Panc1 (cell line): ENCODE measurements at regions not wholly inside any gene's neighbourhood (a gene's known extent, or its start where the extent isn't known, plus 50 kb on each side); places are given as distances from the start of the nearest gene placed in this dataset.
"Not testable (repeated sequence)": the region's sequence is repeated elsewhere in the genome, so short reads cannot be mapped to it uniquely, and the experiment has no call there.

Experiments
- ATAC-seq: fragments of 200-7000 bp; cut with Tn5 transposase; 2 replicates; pipeline ENCODE4 v1.9.1; 2020; ENCODE audit warnings: mild to moderate bottlenecking, moderate library complexity
- BruUV-seq: library from RNA; stranded (reverse); fragments of 400-500 nt; replicated peaks from 2 replicates; lab custom pipeline; 2021; lab: Mats Ljungman, UMichigan
- CTCF ChIA-PET: fragments of 300-600 bp; sonication (Branson Sonifier 250); formaldehyde crosslinking; loops from one replicate; lab custom pipeline; 2022; ENCODE audit warnings: antibody characterized with exemption; lab: Charles Lee
- POLR2A ChIA-PET: fragments of 300-600 bp; sonication (Branson Sonifier 250); formaldehyde crosslinking; loops from one replicate; lab custom pipeline; 2022; ENCODE audit warnings: antibody characterized with exemption; lab: Charles Lee
- DNase-seq: peaks from one replicate; pipeline ENCODE4 v3.0.0-alpha.2; 2010; ENCODE audit warnings: low read depth, low spot score
- H3K27ac ChIP-seq: 2 replicates; pipeline ENCODE4 v1.5.1; 2011; ENCODE audit warnings: mild to moderate bottlenecking, low read length, inconsistent platforms
- H3K27me3 ChIP-seq: fragments of 200-500 bp; sonication (Bioruptor generic); 2 replicates; pipeline ENCODE4 v1.6.0; 2014; ENCODE audit warnings: low read length, inconsistent platforms; ENCODE audit not compliant: control insufficient read depth, insufficient read depth
- H3K36me3 ChIP-seq: fragments of 200-500 bp; sonication (Bioruptor generic); 2 replicates; pipeline ENCODE4 v1.5.1; 2014; ENCODE audit warnings: inconsistent platforms, mild to moderate bottlenecking, low read length, moderate library complexity; ENCODE audit not compliant: control insufficient read depth, insufficient read depth
- H3K4me1 ChIP-seq: 2 replicates; pipeline ENCODE4 v1.5.1; 2011; ENCODE audit warnings: inconsistent platforms, mild to moderate bottlenecking, low read length, moderate library complexity; ENCODE audit not compliant: control insufficient read depth, insufficient read depth
- H3K4me3 ChIP-seq, 2 experiments: 2 replicates each; pipeline ENCODE4 v1.5.1; 2011 to 2012; ENCODE audit warnings: low read depth in 2 of 2, low read length in 2 of 2, mild to moderate bottlenecking in 2 of 2, inconsistent platforms in 1 of 2, moderate library complexity in 1 of 2
- H3K9me3 ChIP-seq: fragments of 200-500 bp; sonication (Bioruptor generic); 2 replicates; pipeline ENCODE4 v1.5.1; 2014; ENCODE audit warnings: low read depth, mild to moderate bottlenecking, inconsistent platforms, low read length, moderate library complexity; ENCODE audit not compliant: control insufficient read depth, insufficient read depth
- CTCF ChIP-seq: fragments of 450-650 bp; IDR thresholded peaks from 2 replicates; pipeline ENCODE4 v1.5.1; 2017; ENCODE audit warnings: mild to moderate bottlenecking
- POLR2AphosphoS5 ChIP-seq: IDR thresholded peaks from 2 replicates; pipeline ENCODE4 v1.6.1; 2012; ENCODE audit warnings: mild to moderate bottlenecking, low read depth, low read length, moderate library complexity
- REST ChIP-seq, 2 experiments: IDR thresholded peaks; 2 replicates each; pipeline ENCODE4 v1.6.1; 2011 to 2012; ENCODE audit warnings: low read depth in 2 of 2, control low read depth in 1 of 2, low read length in 1 of 2, mild to moderate bottlenecking in 1 of 2, moderate library complexity in 1 of 2; ENCODE audit not compliant: insufficient read depth in 1 of 2
- SIN3A ChIP-seq: IDR thresholded peaks from 2 replicates; pipeline ENCODE4 v1.6.1; 2012; ENCODE audit warnings: low read depth, mild to moderate bottlenecking, low read length, moderate library complexity, borderline replicate concordance; ENCODE audit not compliant: insufficient read depth
- TCF7L2 ChIP-seq: IDR thresholded peaks from 2 replicates; pipeline ENCODE4 v1.6.1; 2011; ENCODE audit warnings: mild to moderate bottlenecking, low read depth, low read length, inconsistent platforms
- in situ Hi-C: cut with HindIII; loops from 2 replicates; pipeline ENCODE4 v1.10.0; 2016; ENCODE audit warnings: low sequenced_read_pairs, low pct_unique_long_range_greater_than_20kb
- intact Hi-C: fragments of 100-400 bp; cut with micrococcal nuclease; formaldehyde crosslinking; loops from one replicate; pipeline ENCODE4 v1.10.0; 2022; ENCODE audit not compliant: unreplicated experiment

GRCh38 chr6:63510849-63511248 lies 61.4 kb upstream of the LOC128125822 start:
- H3K4me1 ChIP-seq: no peaks in the 10 kb centered on the region
- H3K36me3 ChIP-seq: no peaks in the 10 kb centered on the region
- ChIA-PET POLR2A (interaction anchor here (0.7 kb wide), 1 partner anchor 15 kb away, joined by 11 read pairs; no protein-coding TSS in a partner anchor), CTCF (interaction anchor here (0.6 kb wide), 1 partner anchor 210 kb away, joined by 8 read pairs; no protein-coding TSS in a partner anchor)
- DNase-seq: no peak
- no peak for ATAC-seq
- TF ChIP-seq TCF7L2: no peak
- no peak for TF ChIP-seq CTCF
- BruUV-seq: no TSS peak
- H3K27ac ChIP-seq: no peak overlapping the region
- intact Hi-C loops (no loop called here), in situ Hi-C loops (no loop called here)
- H3K27me3 ChIP-seq: no peaks in the 10 kb centered on the region
- H3K9me3 ChIP-seq: no peaks in the 10 kb centered on the region
- H3K4me3 ChIP-seq: no peak overlapping the region

- TF ChIP-seq REST (IDR thresholded peaks at IDR 0.05; ENCODE audit: insufficient read depth in 1 of 2, low read depth in 2 of 2, low read length in 1 of 2): no peak
- TF ChIP-seq SIN3A: no peak
- TF ChIP-seq CTCF: no peak
- TF ChIP-seq POLR2AphosphoS5: no peak
- TF ChIP-seq TCF7L2: no peak
- Histone ChIP-seq H3K27ac (no peak overlapping the region), H3K36me3 (no peaks in the 10 kb centered on the region), H3K4me3 (no peak overlapping the region), H3K4me1 (no peaks in the 10 kb centered on the region), H3K27me3 (no peaks in the 10 kb centered on the region), H3K9me3 (no peaks in the 10 kb centered on the region)
- CTCF ChIA-PET: no interaction called here
- POLR2A ChIA-PET: no interaction called here
- BruUV-seq: no TSS peak
- DNase-seq (no peak), ATAC-seq (no peak)
- intact Hi-C loops (no loop called here), in situ Hi-C loops (no loop called here)
Observed at GRCh38 chr6:63514488-63515173, 57.6 kb upstream of the LOC128125822 start.

GRCh38 chr6:63515227-63515626 lies 57.1 kb upstream of the LOC128125822 start:
- H3K4me3 ChIP-seq, H3K4me1 ChIP-seq, H3K36me3 ChIP-seq, H3K27me3 ChIP-seq, H3K27ac ChIP-seq, POLR2A ChIA-PET, BruUV-seq, DNase-seq, intact Hi-C loops, H3K9me3 ChIP-seq, ATAC-seq, in situ Hi-C loops, CTCF ChIA-PET: not testable (repeated sequence)
